ENCODE measurements at regions not wholly inside any gene's neighbourhood (a gene's known extent, or its start where the extent isn't known, plus 50 kb on each side); places are given as distances from the start of the nearest gene placed in this dataset.

GRCh38 chr5:142421621-142422397 is 97.0 kb upstream of the SPRY4 start:
- intact Hi-C loops (cut with DNase I): loop anchor here in 4 of 10 donors (1.0 to 10.0 kb wide), 4 partner anchors 17 to 123 kb away; partner anchors contain the start of gene SPRY4 (in 2 of the 4)
- TF ChIP-seq CTCF (IDR thresholded peaks at IDR 0.05): no peak
- TF ChIP-seq POLR2A (IDR thresholded peaks at IDR 0.05): no peak
- Histone ChIP-seq H3K27ac (no peak overlapping the region), H3K9me3 (no peaks in the 10 kb centered on the region), H3K27me3 (no peaks in the 10 kb centered on the region), H3K4me3 (no peak overlapping the region), H3K36me3 (no peaks in the 10 kb centered on the region), H3K4me1 (peaks cover 0 to 44% (median 22%) of the 10 kb centered on the region in 12 donors)
- WGBS, 4 donors: 69 to 81% (median 80%) methylated on average over 1 of the region's 1 CpG
- DNase-seq (no peak), ATAC-seq (no peak)

GRCh38 chr5:142421228-142421617 is 96.4 kb upstream of the SPRY4 start:
- Histone ChIP-seq H3K27ac (no peak overlapping the region), H3K36me3 (no peaks in the 10 kb centered on the region), H3K27me3 (no peaks in the 10 kb centered on the region), H3K9me3 (no peaks in the 10 kb centered on the region), H3K4me1 (peaks cover 0 to 38% (median 19%) of the 10 kb centered on the region in 12 donors), H3K4me3 (no peak overlapping the region)
- intact Hi-C loops (cut with DNase I): loop anchor here in 4 of 10 donors (1.0 to 10.0 kb wide), 4 partner anchors 16 to 124 kb away; partner anchors contain the start of gene SPRY4 (in 2 of the 4)
- DNase-seq: no peak
- TF ChIP-seq POLR2A (IDR thresholded peaks at IDR 0.05): no peak
- no peak for TF ChIP-seq CTCF (IDR thresholded peaks at IDR 0.05)
- no peak for ATAC-seq
- WGBS, 4 donors: 68 to 88% (median 73%) methylated on average over 5 of the region's 5 CpGs

GRCh38 chr5:142420561-142421227 is 95.9 kb upstream of the SPRY4 start:
- DNase-seq (no peak), ATAC-seq (no peak)
- H3K4me1 ChIP-seq: peaks cover 0 to 33% (median 16%) of the 10 kb centered on the region in 12 donors
- no peaks in the 10 kb centered on the region for H3K9me3 ChIP-seq
- 68 to 77% (median 73%) methylated on average over 3 of the region's 3 CpGs for WGBS, 4 donors
- no peak for TF ChIP-seq CTCF (IDR thresholded peaks at IDR 0.05)
- TF ChIP-seq POLR2A (IDR thresholded peaks at IDR 0.05): no peak
- intact Hi-C loops (cut with DNase I): loop anchor here in 4 of 10 donors (1.0 to 10.0 kb wide), 4 partner anchors 15 to 124 kb away; partner anchors contain the start of gene SPRY4 (in 2 of the 4)
- no peaks in the 10 kb centered on the region for H3K27me3 ChIP-seq
- no peaks in the 10 kb centered on the region for H3K36me3 ChIP-seq
- no peak overlapping the region for H3K4me3 ChIP-seq
- H3K27ac ChIP-seq: no peak overlapping the region

GRCh38 chr5:142412581-142412980 is 87.8 kb upstream of the SPRY4 start:
- peaks cover 0 to 4% (median 0%) of the 10 kb centered on the region in 12 donors for H3K4me1 ChIP-seq
- H3K4me3 ChIP-seq: no peak overlapping the region
- TF ChIP-seq POLR2A (IDR thresholded peaks at IDR 0.05) (no peak), CTCF (IDR thresholded peaks at IDR 0.05) (no peak)
- peaks cover 0 to 7% (median 0%) of the 10 kb centered on the region in 12 donors for H3K9me3 ChIP-seq
- DNase-seq: no peak
- no peaks in the 10 kb centered on the region for H3K27me3 ChIP-seq
- 87 to 98% (median 91%) methylated on average over 5 of the region's 5 CpGs for WGBS, 4 donors
- H3K36me3 ChIP-seq: no peaks in the 10 kb centered on the region
- intact Hi-C loops (cut with DNase I): no loop called here
- peak in 2 of 4 donors; percentile 45 to 62 for ATAC-seq
- H3K27ac ChIP-seq: no peak overlapping the region

Measured in heart left ventricle (tissue), 16 donors.